KMS-11 (cell line): ENCODE measurements at regions not wholly inside any gene's neighbourhood (a gene's known extent, or its start where the extent isn't known, plus 50 kb on each side); places are given as distances from the start of the nearest gene placed in this dataset.

ENCODE experiments used
- H2AFZ ChIP-seq: fragments of 200-600 bp; sonication (generic); 2 replicates; pipeline ENCODE4 v1.6.1; 2016; ENCODE audit warnings: antibody characterized with exemption, mixed run types, low read depth
- H3K27ac ChIP-seq: fragments of 200-600 bp; sonication (generic); 2 replicates; pipeline ENCODE4 v1.6.1; 2016; ENCODE audit warnings: mild to moderate bottlenecking, mixed run types
- H3K27me3 ChIP-seq: fragments of 200-600 bp; sonication (generic); 2 replicates; pipeline ENCODE4 v1.6.1; 2017; ENCODE audit warnings: mild to moderate bottlenecking, low read depth, mixed run types, moderate library complexity; ENCODE audit not compliant: insufficient read depth
- H3K36me3 ChIP-seq: fragments of 200-600 bp; sonication (generic); 2 replicates; pipeline ENCODE4 v1.6.1; 2017; ENCODE audit warnings: mild to moderate bottlenecking, mixed run types; ENCODE audit not compliant: insufficient read depth
- H3K4me1 ChIP-seq: fragments of 200-600 bp; sonication (generic); 2 replicates; pipeline ENCODE4 v1.6.1; 2016; ENCODE audit warnings: mild to moderate bottlenecking, low read depth, mixed run types; ENCODE audit not compliant: poor library complexity, severe bottlenecking
- H3K4me2 ChIP-seq: fragments of 200-600 bp; sonication (generic); 2 replicates; pipeline ENCODE4 v1.7.0; 2016; ENCODE audit warnings: mild to moderate bottlenecking, mixed run types
- H3K4me3 ChIP-seq: fragments of 200-600 bp; sonication (generic); IDR thresholded peaks from 2 replicates; pipeline ENCODE4 v1.6.1; 2017; ENCODE audit warnings: low read depth, low read length, mixed read lengths; ENCODE audit not compliant: insufficient read depth
- H3K79me2 ChIP-seq: fragments of 200-600 bp; sonication (generic); 2 replicates; pipeline ENCODE4 v1.6.1; 2016; ENCODE audit warnings: low read depth, mixed run types; ENCODE audit not compliant: insufficient read depth
- H3K9ac ChIP-seq: fragments of 200-600 bp; sonication (generic); 2 replicates; pipeline ENCODE4 v1.6.1; 2016; ENCODE audit warnings: mild to moderate bottlenecking, mixed run types
- H4K20me1 ChIP-seq: fragments of 200-600 bp; sonication (generic); 2 replicates; pipeline ENCODE4 v1.6.1; 2016; ENCODE audit warnings: mild to moderate bottlenecking, mixed run types; ENCODE audit not compliant: insufficient read depth
- CTCF ChIP-seq: fragments of 200-600 bp; sonication (generic); conservative IDR thresholded peaks from 2 replicates; pipeline ENCODE4 v1.6.1; 2017; ENCODE audit warnings: low read depth, mild to moderate bottlenecking, antibody characterized with exemption, low read length, moderate library complexity, mixed read lengths

GRCh38 chr7:35487402-35487801 is 207.5 kb downstream of the HERPUD2 start:
- no peak for TF ChIP-seq CTCF
- no peak overlapping the region for H3K4me2 ChIP-seq
- no peaks in the 10 kb centered on the region for H4K20me1 ChIP-seq
- H2AFZ ChIP-seq: no peak overlapping the region
- no peak overlapping the region for H3K27ac ChIP-seq
- H3K27me3 ChIP-seq: no peaks in the 10 kb centered on the region
- H3K4me1 ChIP-seq: no peaks in the 10 kb centered on the region
- H3K79me2 ChIP-seq: no peaks in the 10 kb centered on the region
- H3K4me3 ChIP-seq: no peak overlapping the region
- H3K36me3 ChIP-seq: no peaks in the 10 kb centered on the region
- no peak overlapping the region for H3K9ac ChIP-seq

- no peak for TF ChIP-seq CTCF
- no peak overlapping the region for H3K4me3 ChIP-seq
- H3K4me2 ChIP-seq: no peak overlapping the region
- H3K27ac ChIP-seq: no peak overlapping the region
- H2AFZ ChIP-seq: no peak overlapping the region
- H4K20me1 ChIP-seq: no peaks in the 10 kb centered on the region
- H3K4me1 ChIP-seq: no peaks in the 10 kb centered on the region
- H3K9ac ChIP-seq: no peak overlapping the region
- no peaks in the 10 kb centered on the region for H3K36me3 ChIP-seq
- H3K79me2 ChIP-seq: no peaks in the 10 kb centered on the region
- no peaks in the 10 kb centered on the region for H3K27me3 ChIP-seq
Measured at GRCh38 chr7:35485436-35485835, 209.5 kb downstream of the HERPUD2 start.

- Histone ChIP-seq H3K27me3 (no peaks in the 10 kb centered on the region), H3K9ac (no peak overlapping the region), H3K4me2 (no peak overlapping the region), H3K4me1 (no peaks in the 10 kb centered on the region), H3K27ac (no peak overlapping the region), H2AFZ (no peak overlapping the region), H3K79me2 (no peaks in the 10 kb centered on the region), H3K36me3 (no peaks in the 10 kb centered on the region), H4K20me1 (no peaks in the 10 kb centered on the region), H3K4me3 (no peak overlapping the region)
- TF ChIP-seq CTCF: no peak
Measured at GRCh38 chr7:35483568-35483967, 211.4 kb downstream of the HERPUD2 start.

- Histone ChIP-seq H4K20me1 (no peaks in the 10 kb centered on the region), H3K4me1 (no peaks in the 10 kb centered on the region), H3K4me3 (no peak overlapping the region), H3K79me2 (no peaks in the 10 kb centered on the region), H2AFZ (no peak overlapping the region), H3K9ac (no peak overlapping the region), H3K27me3 (no peaks in the 10 kb centered on the region), H3K36me3 (no peaks in the 10 kb centered on the region), H3K27ac (no peak overlapping the region), H3K4me2 (no peak overlapping the region)
- no peak for TF ChIP-seq CTCF
Measured at GRCh38 chr7:35482231-35482630, 212.7 kb downstream of the HERPUD2 start.

- TF ChIP-seq CTCF: no peak
- H3K79me2 ChIP-seq: no peaks in the 10 kb centered on the region
- no peaks in the 10 kb centered on the region for H3K36me3 ChIP-seq
- no peak overlapping the region for H3K27ac ChIP-seq
- H3K9ac ChIP-seq: no peak overlapping the region
- no peak overlapping the region for H3K4me3 ChIP-seq
- H3K4me1 ChIP-seq: no peaks in the 10 kb centered on the region
- no peaks in the 10 kb centered on the region for H3K27me3 ChIP-seq
- no peaks in the 10 kb centered on the region for H4K20me1 ChIP-seq
- H3K4me2 ChIP-seq: no peak overlapping the region
- H2AFZ ChIP-seq: no peak overlapping the region
Measured at GRCh38 chr7:35480806-35481205, 214.1 kb downstream of the HERPUD2 start.
